ENCODE measurements at regions not wholly inside any gene's neighbourhood (a gene's known extent, or its start where the extent isn't known, plus 50 kb on each side); places are given as distances from the start of the nearest gene placed in this dataset.
"Not testable (repeated sequence)": the region's sequence is repeated elsewhere in the genome, so short reads cannot be mapped to it uniquely, and the experiment has no call there.

GRCh38 chr16:13798211-13798610 lies 121.7 kb upstream of the ERCC4 start:
- no peak for DNase-seq (ENCODE audit: low read depth in 2 of 2)

DNA sequence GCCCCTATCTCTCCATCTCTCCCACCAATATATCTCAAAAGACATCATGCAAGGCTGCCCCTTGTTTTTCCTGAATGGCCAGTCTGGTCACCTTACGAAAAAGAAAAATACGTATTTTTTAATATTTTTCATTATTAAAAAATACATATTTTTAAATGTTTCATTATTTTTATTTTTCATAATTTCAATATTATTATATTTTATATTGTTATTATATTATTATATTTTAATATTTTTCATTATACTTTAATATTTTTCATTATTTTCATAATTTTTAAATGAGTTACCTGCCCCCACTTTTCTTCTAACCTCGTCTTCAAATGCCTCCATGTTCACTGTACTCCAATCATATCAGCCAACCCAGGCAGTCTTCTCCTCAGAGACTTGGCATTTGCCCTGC lies 116.0 kb upstream of the ERCC4 start:
- no peak for DNase-seq (ENCODE audit: low read depth in 2 of 2)

GRCh38 chr16:13805951-13806350 lies 114.0 kb upstream of the ERCC4 start:
- no peak for DNase-seq (ENCODE audit: low read depth in 2 of 2)

DNA sequence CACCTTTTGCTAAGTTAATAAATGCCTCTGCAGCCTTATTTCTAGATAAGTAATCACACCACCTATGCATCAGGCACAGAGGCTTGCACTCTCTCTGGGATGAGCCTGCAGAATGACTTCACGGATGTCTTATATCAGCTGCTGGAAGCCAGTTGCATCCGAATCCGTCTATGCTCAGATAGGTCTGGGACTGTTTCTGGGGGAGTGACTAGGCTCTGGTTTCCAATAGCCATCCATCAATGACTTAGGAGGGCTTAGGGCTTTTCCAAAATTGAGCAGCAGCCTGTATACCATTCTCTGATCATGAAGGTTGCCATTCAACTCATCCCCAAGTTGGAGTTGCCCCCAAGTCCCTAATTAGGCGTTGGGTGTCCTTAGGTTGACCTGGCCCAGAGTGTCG lies 113.3 kb upstream of the ERCC4 start:
- DNase-seq (ENCODE audit: low read depth in 2 of 2) = no peak

GRCh38 chr16:13808102-13808501 lies 111.9 kb upstream of the ERCC4 start:
- DNase-seq (ENCODE audit: low read depth in 2 of 2) = no peak

GRCh38 chr16:13809765-13810164 lies 110.2 kb upstream of the ERCC4 start:
- no peak for DNase-seq (ENCODE audit: low read depth in 2 of 2)

DNA sequence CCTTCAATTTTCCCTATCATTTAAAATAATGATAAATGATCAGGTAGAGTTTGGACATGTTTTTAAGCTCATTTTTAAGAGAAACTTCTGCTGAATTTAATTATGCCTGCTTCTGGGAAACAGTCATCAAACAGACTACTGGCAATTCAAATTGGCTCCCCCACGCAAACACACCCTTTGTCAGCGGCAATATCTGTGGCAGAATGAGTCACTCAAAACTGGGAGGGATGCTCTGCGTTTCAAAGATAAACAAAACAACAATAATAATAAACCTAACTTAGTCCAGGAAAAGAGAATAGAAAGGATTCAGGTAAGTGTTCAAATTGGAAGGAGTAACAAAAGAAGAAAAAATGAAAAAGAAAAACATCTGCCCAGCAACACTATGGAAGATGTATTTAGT lies 108.1 kb upstream of the ERCC4 start:
- no peak for DNase-seq (ENCODE audit: low read depth in 2 of 2)

GRCh38 chr16:13816701-13817100 lies 103.3 kb upstream of the ERCC4 start:
- DNase-seq (ENCODE audit: low read depth in 2 of 2) = no peak

GRCh38 chr16:13823501-13823900 lies 96.5 kb upstream of the ERCC4 start:
- DNase-seq (ENCODE audit: low read depth in 2 of 2) = no peak

DNA sequence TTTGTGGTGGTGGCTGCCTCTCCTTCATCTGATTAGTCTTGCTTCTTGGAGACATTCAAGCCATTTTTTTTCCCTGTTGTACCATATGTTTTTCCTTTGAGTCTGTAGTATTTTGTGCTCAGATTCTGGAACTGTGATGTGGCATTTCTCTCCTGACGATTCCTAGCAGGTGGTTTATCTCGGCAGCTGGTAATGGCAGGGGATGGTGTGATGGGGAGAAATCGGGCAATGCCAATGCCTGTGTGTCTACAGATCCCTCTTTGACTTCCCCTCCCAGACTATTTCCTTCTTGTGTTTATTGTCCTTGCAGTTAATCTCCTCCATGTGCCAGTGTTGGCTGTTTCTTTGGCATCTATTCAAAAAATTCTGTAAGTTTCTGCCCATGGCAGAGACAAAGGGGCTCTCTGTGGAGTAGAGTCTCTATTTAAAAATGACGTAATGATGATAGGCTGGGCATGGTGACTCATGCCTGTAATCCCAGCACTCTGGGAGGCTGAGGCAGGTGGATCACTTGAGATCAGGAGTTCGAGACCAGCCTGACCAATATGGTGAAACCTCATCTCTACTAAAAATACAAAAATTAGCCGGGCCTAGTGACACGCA lies 90.2 kb upstream of the ERCC4 start:
- DNase-seq (ENCODE audit: low read depth in 2 of 2) = no peak

- no peak for DNase-seq (ENCODE audit: low read depth in 2 of 2)
These were observed 86.4 kb upstream of the ERCC4 start for GRCh38 chr16:13833515-13833914.

- no peak for DNase-seq (ENCODE audit: low read depth in 2 of 2)
These were observed 84.6 kb upstream of the ERCC4 start for GRCh38 chr16:13835387-13835786.

- no peak for DNase-seq (ENCODE audit: low read depth in 2 of 2)
These were observed 83.8 kb upstream of the ERCC4 start for GRCh38 chr16:13835935-13836730.

DNA sequence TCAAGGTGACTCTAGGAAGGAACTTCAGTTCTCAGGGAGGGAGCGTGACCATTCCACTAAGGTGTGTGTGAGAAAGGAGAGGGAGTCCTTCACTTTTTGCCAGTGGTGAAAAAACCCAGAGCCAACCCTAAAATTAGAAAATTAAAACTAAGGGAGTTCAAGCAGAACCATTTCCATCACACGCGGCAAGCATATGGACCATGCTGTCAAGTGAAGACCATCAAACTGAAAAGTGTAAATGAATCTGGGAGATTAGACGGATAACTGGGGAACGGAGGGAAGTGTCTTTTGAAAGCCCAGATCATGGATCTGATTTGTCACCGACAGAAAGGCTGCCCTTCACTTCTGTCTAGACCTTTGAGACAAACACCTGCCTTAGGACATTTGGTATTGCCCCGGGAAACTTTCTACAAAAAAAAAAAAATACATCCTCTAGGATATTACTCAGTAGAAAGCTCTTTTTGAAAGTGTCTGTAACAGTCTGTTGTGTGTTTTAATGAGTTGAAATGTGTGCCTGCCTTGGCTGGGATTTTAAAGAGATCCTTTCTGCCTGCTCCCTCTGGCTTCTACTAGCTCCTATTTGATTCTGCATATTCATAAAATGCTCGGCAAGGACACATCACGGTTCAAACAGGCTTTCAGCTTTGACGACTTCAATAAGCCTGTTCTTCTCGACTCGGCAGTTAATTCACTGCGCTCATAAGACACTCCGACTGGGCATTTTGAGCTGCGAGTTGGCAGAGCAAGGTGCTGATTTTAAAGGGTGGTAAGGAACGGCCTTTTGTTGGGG lies 81.4 kb upstream of the ERCC4 start:
- no peak for DNase-seq (ENCODE audit: low read depth in 2 of 2)

- no peak for DNase-seq (ENCODE audit: low read depth in 2 of 2)
These were observed 80.4 kb upstream of the ERCC4 start for GRCh38 chr16:13839577-13839976.

- no peak for DNase-seq (ENCODE audit: low read depth in 2 of 2)
These were observed 74.7 kb upstream of the ERCC4 start for GRCh38 chr16:13845232-13845631.

- DNase-seq (ENCODE audit: low read depth in 2 of 2) = no peak
These were observed 71.2 kb upstream of the ERCC4 start for GRCh38 chr16:13848795-13849194.

DNA sequence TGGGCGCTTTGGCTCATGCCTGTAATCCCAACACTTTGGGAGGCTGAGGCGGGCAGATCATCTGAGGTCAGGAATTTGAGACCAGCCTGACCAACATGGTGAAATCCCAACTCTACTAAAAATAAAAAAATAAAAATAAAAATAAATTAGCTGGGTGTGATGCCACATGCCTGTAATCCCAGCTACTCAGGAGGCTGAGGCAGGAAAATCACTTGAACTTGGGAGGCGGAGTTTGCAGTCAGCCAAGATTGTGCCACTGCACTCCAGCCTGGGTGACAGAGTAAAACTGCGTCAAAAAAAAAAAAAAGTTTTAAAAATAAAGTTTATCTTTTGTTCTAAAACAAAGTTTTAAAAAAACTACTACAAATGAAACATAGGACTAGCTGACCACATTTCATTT lies 69.8 kb upstream of the ERCC4 start:
- not testable (repeated sequence) for DNase-seq (ENCODE audit: low read depth in 2 of 2)

DNA sequence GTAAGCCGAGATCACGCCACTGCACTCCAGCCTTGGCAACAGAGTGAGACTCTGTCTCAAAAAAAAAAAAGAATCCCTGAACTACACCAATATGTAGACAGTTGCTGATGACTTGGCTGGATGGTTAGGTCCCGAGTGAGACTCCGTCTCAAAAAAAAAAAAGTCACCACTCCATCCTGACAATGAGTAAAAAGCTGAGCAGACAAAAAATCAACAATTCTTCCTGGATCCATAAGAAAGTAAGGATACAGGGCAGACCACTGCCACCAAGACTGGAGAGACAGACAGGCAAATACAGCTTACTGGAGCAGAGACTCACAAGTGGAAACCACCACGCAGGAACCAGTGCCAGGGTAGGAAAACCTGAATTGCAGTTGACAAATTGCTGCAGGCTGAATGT lies 67.1 kb upstream of the ERCC4 start:
- DNase-seq (ENCODE audit: low read depth in 2 of 2) = no peak

DNA sequence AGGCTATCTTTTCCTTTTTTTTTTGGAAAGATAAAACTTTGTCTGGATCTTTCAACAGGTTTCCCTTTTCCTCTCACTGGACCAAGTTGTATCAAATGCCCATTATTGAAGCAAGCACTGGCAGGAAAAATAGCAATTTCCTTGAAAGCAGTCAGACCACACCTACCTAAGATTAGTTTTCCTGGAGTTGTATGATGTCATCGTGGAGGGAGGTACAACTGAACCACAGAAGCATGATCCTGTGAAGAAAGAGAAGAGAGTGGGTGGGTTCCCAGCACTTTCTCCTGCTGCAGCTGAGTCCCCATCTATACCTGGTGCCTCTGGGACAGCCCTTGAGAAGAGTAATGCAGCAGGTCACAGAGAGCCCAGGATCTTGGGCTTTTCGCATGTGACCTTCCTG lies 63.6 kb upstream of the ERCC4 start:
- DNase-seq (ENCODE audit: low read depth in 2 of 2) = no peak

DNA sequence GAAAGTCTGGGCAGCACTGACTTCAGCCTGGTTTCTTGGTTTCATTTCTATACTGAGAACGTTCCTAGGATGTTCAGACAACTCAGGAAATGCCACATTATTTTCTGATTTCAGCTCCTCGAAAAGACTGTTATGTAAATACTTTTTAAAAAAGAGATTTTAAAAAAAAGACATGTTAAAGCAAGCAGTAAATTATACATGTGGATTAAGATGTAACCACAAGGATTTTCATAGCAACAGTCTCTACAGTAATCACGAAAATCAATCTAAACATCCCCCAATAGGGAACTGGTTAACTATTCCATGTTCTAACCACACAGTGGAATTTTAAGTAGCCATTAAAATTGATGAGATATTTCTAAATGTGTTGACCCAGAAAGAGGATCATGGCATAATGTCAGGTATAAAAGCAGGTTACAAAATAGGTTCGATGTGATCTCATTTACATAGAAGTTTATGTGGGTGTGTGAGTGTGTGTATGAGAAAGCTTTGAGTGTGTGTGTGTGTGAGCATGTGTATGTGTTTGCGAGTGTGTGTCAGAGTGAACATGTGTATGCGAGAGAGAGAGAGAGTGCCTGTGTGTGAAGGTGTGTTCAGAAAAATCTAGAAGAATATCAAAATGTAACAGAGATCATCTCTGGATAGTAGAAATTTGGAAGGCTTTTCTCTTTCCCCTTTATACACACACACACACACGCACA lies 63.0 kb upstream of the ERCC4 start:
- no peak for DNase-seq (ENCODE audit: low read depth in 2 of 2)
